Thoracic aorta (tissue), 2 donors: ENCODE measurements at regions not wholly inside any gene's neighbourhood (a gene's known extent, or its start where the extent isn't known, plus 50 kb on each side); places are given as distances from the start of the nearest gene placed in this dataset.

Source experiments
- ATAC-seq: fragments of 150-250 bp; one replicate; pipeline ENCODE4 v1.8.0; 2017; ENCODE audit warnings: low read depth; ENCODE audit not compliant: insufficient number of reproducible peaks, low FRiP score
- DNase-seq: peaks from one replicate; pipeline ENCODE4 v3.0.0-alpha.2; 2020; ENCODE audit warnings: low spot score
- H3K27ac ChIP-seq, 2 donors: fragments of 200-600 bp; sonication (generic); 1 replicate in 1 of 2; 2 replicates in 1 of 2; pipeline ENCODE4 v1.5.1; 2016; ENCODE audit warnings: mild to moderate bottlenecking in 2 of 2, moderate library complexity in 2 of 2
- H3K27me3 ChIP-seq: fragments of 200-600 bp; sonication (generic); replicated peaks from 2 replicates; pipeline ENCODE4 v1.6.0; 2016; ENCODE audit warnings: mild to moderate bottlenecking; ENCODE audit not compliant: insufficient read depth
- H3K36me3 ChIP-seq: fragments of 200-600 bp; sonication (generic); one replicate; pipeline ENCODE4 v1.5.1; 2016
- H3K4me1 ChIP-seq, 2 donors: fragments of 200-600 bp; sonication (generic); 1 replicate in 1 of 2; 2 replicates in 1 of 2; pipeline versions ENCODE4 v1.5.1 to v1.6.0; 2016; ENCODE audit warnings: low read depth in 2 of 2, mild to moderate bottlenecking in 1 of 2; ENCODE audit not compliant: control insufficient read depth in 1 of 2
- H3K4me3 ChIP-seq: fragments of 200-600 bp; sonication (generic); 2 replicates; pipeline ENCODE4 v1.5.1; 2016; ENCODE audit warnings: mild to moderate bottlenecking
- H3K9me3 ChIP-seq: fragments of 200-600 bp; sonication (generic); 2 replicates; pipeline ENCODE4 v1.5.1; 2016
- TF ChIP-seq, protein P1 (sequence below): fragments of 200-600 bp; sonication (generic); IDR thresholded peaks from one replicate; pipeline ENCODE4 v1.5.1; 2019; ENCODE audit warnings: antibody characterized with exemption

DNA sequence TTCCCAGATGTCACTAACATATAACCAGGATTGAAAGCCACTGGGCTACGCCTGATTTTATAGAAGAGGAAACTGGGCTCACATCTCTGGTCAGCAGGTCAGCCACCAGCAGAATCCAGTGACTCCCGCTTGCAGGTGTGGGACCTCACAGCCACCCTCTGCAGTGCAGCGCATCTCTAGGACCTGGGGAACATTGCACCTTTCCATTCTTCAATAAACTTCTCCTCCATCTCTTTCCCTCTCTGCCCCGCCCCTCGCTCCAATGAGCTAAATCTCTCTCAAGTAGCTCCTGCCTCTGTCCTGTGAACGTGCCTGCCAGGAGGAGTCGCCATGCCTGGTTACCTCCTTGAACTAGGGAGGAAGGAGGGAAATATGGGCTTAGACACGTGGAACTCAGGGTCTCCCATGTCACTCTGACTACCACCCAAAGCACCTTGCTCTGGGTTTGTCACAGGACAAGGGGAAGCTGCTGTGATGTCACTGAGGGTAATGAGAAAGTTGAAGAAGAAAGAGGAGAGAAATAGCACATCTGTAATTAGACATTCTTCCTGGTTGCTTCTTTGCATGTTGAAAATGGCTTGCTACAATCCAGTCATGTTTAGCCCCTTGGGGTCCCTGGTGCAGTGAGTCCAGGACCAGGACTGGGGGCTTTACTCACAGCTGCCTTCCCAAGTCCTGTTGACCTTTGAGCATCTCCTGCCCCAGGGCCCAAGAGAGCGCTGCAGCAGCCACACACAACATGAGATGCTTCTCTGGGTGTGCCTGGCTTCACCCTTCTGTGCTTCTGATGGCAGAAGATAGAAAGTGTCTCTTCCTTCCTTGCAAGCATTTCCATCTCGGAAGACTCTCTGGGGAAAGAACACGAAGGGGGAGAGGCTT lies 469.4 kb downstream of the PREX1 start:
- DNase-seq (no peak), ATAC-seq (no peak)
- H3K27ac ChIP-seq, result no peak overlapping the region
- H3K9me3 ChIP-seq, result peaks cover 5% of the 10 kb centered on the region
- H3K4me3 ChIP-seq, result no peak overlapping the region
- TF ChIP-seq, protein P1, sequence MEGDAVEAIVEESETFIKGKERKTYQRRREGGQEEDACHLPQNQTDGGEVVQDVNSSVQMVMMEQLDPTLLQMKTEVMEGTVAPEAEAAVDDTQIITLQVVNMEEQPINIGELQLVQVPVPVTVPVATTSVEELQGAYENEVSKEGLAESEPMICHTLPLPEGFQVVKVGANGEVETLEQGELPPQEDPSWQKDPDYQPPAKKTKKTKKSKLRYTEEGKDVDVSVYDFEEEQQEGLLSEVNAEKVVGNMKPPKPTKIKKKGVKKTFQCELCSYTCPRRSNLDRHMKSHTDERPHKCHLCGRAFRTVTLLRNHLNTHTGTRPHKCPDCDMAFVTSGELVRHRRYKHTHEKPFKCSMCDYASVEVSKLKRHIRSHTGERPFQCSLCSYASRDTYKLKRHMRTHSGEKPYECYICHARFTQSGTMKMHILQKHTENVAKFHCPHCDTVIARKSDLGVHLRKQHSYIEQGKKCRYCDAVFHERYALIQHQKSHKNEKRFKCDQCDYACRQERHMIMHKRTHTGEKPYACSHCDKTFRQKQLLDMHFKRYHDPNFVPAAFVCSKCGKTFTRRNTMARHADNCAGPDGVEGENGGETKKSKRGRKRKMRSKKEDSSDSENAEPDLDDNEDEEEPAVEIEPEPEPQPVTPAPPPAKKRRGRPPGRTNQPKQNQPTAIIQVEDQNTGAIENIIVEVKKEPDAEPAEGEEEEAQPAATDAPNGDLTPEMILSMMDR, result no peak
- H3K36me3 ChIP-seq, result no peaks in the 10 kb centered on the region
- no peaks in the 10 kb centered on the region for H3K27me3 ChIP-seq
- no peaks in the 10 kb centered on the region for H3K4me1 ChIP-seq

DNA sequence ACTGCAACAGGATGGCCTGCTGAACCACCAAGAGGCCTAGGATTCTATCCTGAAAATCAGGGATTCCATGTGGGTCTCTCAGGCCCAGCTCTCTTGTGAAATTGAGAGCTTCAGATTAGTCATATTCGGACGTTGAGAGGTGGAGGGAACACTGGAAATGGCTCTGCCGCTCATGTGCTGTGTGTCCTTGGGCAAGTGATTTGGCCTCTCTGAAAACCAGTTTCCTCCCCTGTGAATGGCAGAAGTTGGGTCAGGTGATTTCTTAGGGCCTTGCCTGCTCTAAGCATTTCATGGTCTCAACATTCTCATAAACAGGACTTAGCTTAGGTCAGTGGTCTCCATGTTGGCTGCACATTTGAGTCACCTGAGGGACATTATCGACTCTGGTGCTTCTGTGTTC lies 470.1 kb downstream of the PREX1 start:
- Histone ChIP-seq H3K36me3 (no peaks in the 10 kb centered on the region), H3K27me3 (no peaks in the 10 kb centered on the region)
- TF ChIP-seq, protein P1, result no peak

DNA sequence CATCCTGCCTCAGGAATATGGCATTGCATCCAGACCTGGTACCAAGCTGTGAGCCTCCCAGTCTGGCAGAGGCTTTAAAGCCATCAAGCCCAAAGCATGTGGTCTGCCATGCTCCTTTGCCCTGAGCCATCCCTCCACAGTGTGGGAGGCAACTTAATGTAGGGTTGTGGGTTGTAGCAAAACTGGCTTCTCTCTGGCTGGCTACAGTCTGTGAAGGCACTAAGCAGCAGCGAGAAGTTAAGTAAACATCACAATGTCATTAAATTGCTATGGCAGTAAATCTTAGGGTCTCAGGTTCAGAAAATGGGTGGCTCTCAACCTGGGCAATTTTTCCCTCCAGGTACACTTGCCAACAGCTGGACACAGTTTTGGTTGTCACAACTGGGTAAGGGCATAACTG lies 472.9 kb downstream of the PREX1 start:
- H3K27me3 ChIP-seq, result no peaks in the 10 kb centered on the region
- H3K9me3 ChIP-seq, result peaks cover 5% of the 10 kb centered on the region

More for the DNA sequence above, 470.1 kb downstream of the PREX1 start:
- ATAC-seq, result no peak
- no peak for DNase-seq
- Histone ChIP-seq H3K4me3 (no peak overlapping the region), H3K4me1 (no peaks in the 10 kb centered on the region), H3K9me3 (peaks cover 5% of the 10 kb centered on the region), H3K27ac (no peak overlapping the region)

DNA sequence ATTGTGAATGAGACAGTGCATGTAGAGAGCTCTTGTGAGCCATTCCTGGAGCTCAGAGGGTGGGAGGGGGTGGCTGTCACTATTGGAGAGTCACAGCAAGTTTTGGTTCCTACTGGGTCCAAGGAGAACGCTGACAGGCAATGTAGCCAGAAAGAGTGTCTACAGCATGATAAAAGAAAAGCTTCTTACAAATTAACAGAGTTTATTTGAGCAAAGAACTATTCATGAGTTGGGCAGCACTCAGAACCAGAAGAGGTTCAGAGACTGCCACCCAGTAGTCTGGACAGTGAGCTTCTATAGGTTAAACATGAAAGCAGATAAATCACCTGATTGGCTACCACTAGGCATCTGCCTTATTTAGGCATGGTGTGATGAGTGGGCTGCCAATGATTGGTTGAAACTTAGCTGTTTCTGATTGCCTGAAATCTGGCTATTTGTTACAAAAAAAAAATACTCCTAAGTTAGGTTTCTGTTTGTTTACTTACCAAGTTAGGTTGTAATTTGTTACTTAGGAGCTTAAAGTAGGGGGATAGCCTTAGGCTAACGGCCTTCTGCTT lies 473.4 kb downstream of the PREX1 start:
- ATAC-seq (no peak), DNase-seq (no peak)
- Histone ChIP-seq H3K4me3 (no peak overlapping the region), H3K36me3 (no peaks in the 10 kb centered on the region), H3K27ac (no peak overlapping the region), H3K27me3 (no peaks in the 10 kb centered on the region), H3K9me3 (peaks cover 5% of the 10 kb centered on the region), H3K4me1 (no peaks in the 10 kb centered on the region)
- TF ChIP-seq, protein P1, result no peak

More for the DNA sequence above, 472.9 kb downstream of the PREX1 start:
- H3K4me1 ChIP-seq, result no peaks in the 10 kb centered on the region
- H3K36me3 ChIP-seq, result no peaks in the 10 kb centered on the region
- no peak overlapping the region for H3K4me3 ChIP-seq
- H3K27ac ChIP-seq, result no peak overlapping the region
- DNase-seq (no peak), ATAC-seq (no peak)
- TF ChIP-seq, protein P1, result no peak

DNA sequence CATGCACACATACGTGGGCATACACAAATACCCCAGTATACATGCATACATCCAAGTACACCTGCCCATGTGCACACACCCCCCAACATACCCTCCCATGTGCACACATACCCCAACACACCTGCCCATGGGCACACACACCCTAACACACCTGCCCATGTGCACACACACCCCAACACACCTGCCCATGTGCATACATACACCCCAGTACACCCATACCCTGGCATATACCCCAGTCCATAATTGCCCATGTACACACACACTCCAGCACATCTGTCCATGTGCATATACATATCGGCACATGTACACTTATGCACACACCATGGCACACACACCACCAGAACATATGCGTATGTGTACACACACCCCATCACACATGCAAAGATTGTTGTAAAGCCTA lies 475.2 kb downstream of the PREX1 start:
- H3K9me3 ChIP-seq, result peaks cover 5% of the 10 kb centered on the region
- TF ChIP-seq, protein P1, result no peak
- H3K36me3 ChIP-seq, result no peaks in the 10 kb centered on the region
- ATAC-seq, result no peak
- H3K27ac ChIP-seq, result no peak overlapping the region
- no peaks in the 10 kb centered on the region for H3K27me3 ChIP-seq
- H3K4me1 ChIP-seq, result no peaks in the 10 kb centered on the region
- H3K4me3 ChIP-seq, result no peak overlapping the region
- no peak for DNase-seq
